ENCODE measurements at regions not wholly inside any gene's neighbourhood (a gene's known extent, or its start where the extent isn't known, plus 50 kb on each side); places are given as distances from the start of the nearest gene placed in this dataset.

GRCh38 chr13:21767032-21767431, 96.2 kb downstream of the FGF9 start:
- H3K36me3 Mint-ChIP-seq (ENCODE audit: low read depth), result peaks cover 10% of the 10 kb centered on the region
- H3K9me3 Mint-ChIP-seq, result peaks cover 33% of the 10 kb centered on the region
- no peak overlapping the region for H3K4me3 Mint-ChIP-seq
- H3K27ac Mint-ChIP-seq, result no peak overlapping the region
- H3K27me3 Mint-ChIP-seq (ENCODE audit: low read depth, poor library complexity), result peaks cover 7% of the 10 kb centered on the region
- TF ChIP-seq, protein P1, sequence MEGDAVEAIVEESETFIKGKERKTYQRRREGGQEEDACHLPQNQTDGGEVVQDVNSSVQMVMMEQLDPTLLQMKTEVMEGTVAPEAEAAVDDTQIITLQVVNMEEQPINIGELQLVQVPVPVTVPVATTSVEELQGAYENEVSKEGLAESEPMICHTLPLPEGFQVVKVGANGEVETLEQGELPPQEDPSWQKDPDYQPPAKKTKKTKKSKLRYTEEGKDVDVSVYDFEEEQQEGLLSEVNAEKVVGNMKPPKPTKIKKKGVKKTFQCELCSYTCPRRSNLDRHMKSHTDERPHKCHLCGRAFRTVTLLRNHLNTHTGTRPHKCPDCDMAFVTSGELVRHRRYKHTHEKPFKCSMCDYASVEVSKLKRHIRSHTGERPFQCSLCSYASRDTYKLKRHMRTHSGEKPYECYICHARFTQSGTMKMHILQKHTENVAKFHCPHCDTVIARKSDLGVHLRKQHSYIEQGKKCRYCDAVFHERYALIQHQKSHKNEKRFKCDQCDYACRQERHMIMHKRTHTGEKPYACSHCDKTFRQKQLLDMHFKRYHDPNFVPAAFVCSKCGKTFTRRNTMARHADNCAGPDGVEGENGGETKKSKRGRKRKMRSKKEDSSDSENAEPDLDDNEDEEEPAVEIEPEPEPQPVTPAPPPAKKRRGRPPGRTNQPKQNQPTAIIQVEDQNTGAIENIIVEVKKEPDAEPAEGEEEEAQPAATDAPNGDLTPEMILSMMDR (IDR thresholded peaks at IDR 0.05), result no peak
- H3K4me1 Mint-ChIP-seq, result no peaks in the 10 kb centered on the region
- DNase-seq, result no peak

DNA sequence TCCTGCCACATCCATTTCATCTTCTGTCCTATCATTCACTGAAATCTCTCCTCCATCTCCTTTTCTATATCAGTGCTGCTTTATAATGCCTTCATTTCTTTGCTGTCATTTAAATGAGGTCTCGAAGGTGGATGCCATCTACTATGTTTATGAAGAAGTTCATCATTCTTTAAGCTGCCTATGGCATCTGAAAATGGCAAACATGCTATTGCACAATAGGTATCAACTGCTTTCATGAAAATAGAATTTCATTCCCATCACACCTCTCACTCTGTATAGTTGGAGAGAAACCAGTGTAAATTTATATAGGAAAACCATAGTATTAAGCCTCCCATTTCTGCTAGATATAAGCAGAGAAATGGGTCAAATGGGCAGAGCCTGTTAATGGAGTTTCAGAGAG, 100.2 kb downstream of the FGF9 start:
- no peak for DNase-seq
- peaks cover 10% of the 10 kb centered on the region for H3K36me3 Mint-ChIP-seq (ENCODE audit: low read depth)
- H3K9me3 Mint-ChIP-seq, result peaks cover 33% of the 10 kb centered on the region
- no peak overlapping the region for H3K4me3 Mint-ChIP-seq
- TF ChIP-seq, protein P1 (IDR thresholded peaks at IDR 0.05), result no peak
- peaks cover 6% of the 10 kb centered on the region for H3K27me3 Mint-ChIP-seq (ENCODE audit: low read depth, poor library complexity)
- H3K4me1 Mint-ChIP-seq, result no peaks in the 10 kb centered on the region
- no peak overlapping the region for H3K27ac Mint-ChIP-seq

DNA sequence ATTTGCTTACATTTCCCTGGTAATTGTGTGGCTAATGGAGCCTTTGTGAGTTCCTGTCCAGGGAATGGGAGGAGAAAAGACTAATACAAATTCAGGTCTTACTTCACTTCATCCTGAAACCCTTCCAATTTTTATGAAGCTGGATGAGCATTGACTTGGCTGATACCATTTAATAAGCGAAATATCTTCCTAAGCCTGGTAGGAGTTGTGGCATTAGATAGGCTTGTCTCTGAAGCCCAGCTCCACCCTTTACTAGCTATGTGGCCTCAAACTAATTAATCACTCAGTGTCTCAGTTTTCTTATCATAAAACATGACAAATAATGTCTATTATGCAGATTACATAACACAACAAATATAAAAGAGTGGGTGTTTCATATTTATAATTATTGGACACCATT, 106.3 kb downstream of the FGF9 start:
- no peak for DNase-seq
- Mint-ChIP-seq H3K27me3 (ENCODE audit: low read depth, poor library complexity) (peaks cover 2% of the 10 kb centered on the region), H3K4me1 (no peaks in the 10 kb centered on the region), H3K36me3 (ENCODE audit: low read depth) (peaks cover 6% of the 10 kb centered on the region), H3K9me3 (peaks cover 15% of the 10 kb centered on the region), H3K27ac (no peak overlapping the region), H3K4me3 (no peak overlapping the region)
- TF ChIP-seq, protein P1 (IDR thresholded peaks at IDR 0.05), result no peak

DNA sequence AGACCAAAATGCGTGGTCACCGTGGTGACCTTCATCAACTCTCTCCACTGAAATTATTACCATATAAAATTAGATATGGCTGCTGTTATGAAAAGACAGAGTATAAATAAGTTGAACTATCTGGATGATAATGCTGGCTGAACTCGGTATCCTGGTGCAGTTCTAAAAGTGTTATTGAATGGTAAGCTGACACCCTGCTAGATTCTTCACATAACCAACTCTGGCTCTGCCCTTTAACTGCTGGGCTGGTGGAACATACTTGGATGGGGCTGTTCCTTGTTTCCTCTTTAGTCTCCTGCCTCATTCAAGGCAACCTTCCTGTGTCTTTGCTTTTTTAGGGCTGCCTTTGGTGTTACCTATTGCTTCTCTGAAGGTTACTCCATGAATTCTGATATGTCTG, 106.9 kb downstream of the FGF9 start:
- TF ChIP-seq, protein P1 (IDR thresholded peaks at IDR 0.05), result no peak
- Mint-ChIP-seq H3K4me1 (no peaks in the 10 kb centered on the region), H3K27me3 (ENCODE audit: low read depth, poor library complexity) (peaks cover 2% of the 10 kb centered on the region), H3K9me3 (peaks cover 20% of the 10 kb centered on the region), H3K4me3 (no peak overlapping the region), H3K27ac (no peak overlapping the region), H3K36me3 (ENCODE audit: low read depth) (peaks cover 6% of the 10 kb centered on the region)
- DNase-seq, result no peak

GRCh38 chr13:21782736-21783135, 111.9 kb downstream of the FGF9 start:
- no peak overlapping the region for H3K27ac Mint-ChIP-seq
- H3K4me3 Mint-ChIP-seq, result no peak overlapping the region
- H3K4me1 Mint-ChIP-seq, result peaks cover 10% of the 10 kb centered on the region
- no peak for DNase-seq
- H3K9me3 Mint-ChIP-seq, result peaks cover 31% of the 10 kb centered on the region
- H3K27me3 Mint-ChIP-seq (ENCODE audit: low read depth, poor library complexity), result peaks cover 3% of the 10 kb centered on the region
- H3K36me3 Mint-ChIP-seq (ENCODE audit: low read depth), result peaks cover 6% of the 10 kb centered on the region
- TF ChIP-seq, protein P1 (IDR thresholded peaks at IDR 0.05), result no peak

GRCh38 chr13:21785990-21786389, 115.1 kb downstream of the FGF9 start:
- DNase-seq, result no peak
- TF ChIP-seq, protein P1 (IDR thresholded peaks at IDR 0.05), result no peak
- H3K27ac Mint-ChIP-seq, result no peak overlapping the region
- no peaks in the 10 kb centered on the region for H3K36me3 Mint-ChIP-seq (ENCODE audit: low read depth)
- peaks cover 30% of the 10 kb centered on the region for H3K9me3 Mint-ChIP-seq
- peaks cover 3% of the 10 kb centered on the region for H3K27me3 Mint-ChIP-seq (ENCODE audit: low read depth, poor library complexity)
- H3K4me3 Mint-ChIP-seq, result no peak overlapping the region
- H3K4me1 Mint-ChIP-seq, result peaks cover 10% of the 10 kb centered on the region
